CD4-positive, alpha-beta T cell treated with Interleukin-2 at 100 ng/mL for 4 hours (primary cell): ENCODE measurements at regions not wholly inside any gene's neighbourhood (a gene's known extent, or its start where the extent isn't known, plus 50 kb on each side); places are given as distances from the start of the nearest gene placed in this dataset.
"Not testable (repeated sequence)": the region's sequence is repeated elsewhere in the genome, so short reads cannot be mapped to it uniquely, and the experiment has no call there.

ENCODE experiments used
- DNase-seq: peaks from one replicate; pipeline ENCODE4 v3.0.0-alpha.2; 2020; ENCODE audit warnings: low spot score

- DNase-seq, result no peak
These were observed 76.7 kb downstream of the RIN2 start for GRCh38 chr20:19834783-19835182.

- no peak for DNase-seq
These were observed 77.6 kb downstream of the RIN2 start for GRCh38 chr20:19835533-19836222.

- no peak for DNase-seq
These were observed 80.4 kb downstream of the RIN2 start for GRCh38 chr20:19838468-19838867.

GRCh38 chr20:19839053-19839452 is 81.0 kb downstream of the RIN2 start:
- DNase-seq, result no peak

GRCh38 chr20:19840111-19840710 is 82.2 kb downstream of the RIN2 start:
- no peak for DNase-seq

GRCh38 chr20:19841740-19842139 is 83.7 kb downstream of the RIN2 start:
- no peak for DNase-seq

GRCh38 chr20:19844850-19845249 is 86.8 kb downstream of the RIN2 start:
- not testable (repeated sequence) for DNase-seq

- DNase-seq, result no peak
These were observed 89.3 kb downstream of the RIN2 start for GRCh38 chr20:19847383-19847782.

- DNase-seq, result no peak
These were observed 91.5 kb downstream of the RIN2 start for GRCh38 chr20:19849341-19850197.

- DNase-seq, result no peak
These were observed 92.1 kb downstream of the RIN2 start for GRCh38 chr20:19850198-19850533.

GRCh38 chr20:19851861-19852260 is 93.8 kb downstream of the RIN2 start:
- DNase-seq, result no peak

- no peak for DNase-seq
These were observed 97.4 kb downstream of the RIN2 start for GRCh38 chr20:19855416-19855815.

GRCh38 chr20:19858466-19859371 is 100.7 kb downstream of the RIN2 start:
- DNase-seq, result no peak

GRCh38 chr20:19859444-19859843 is 101.4 kb downstream of the RIN2 start:
- DNase-seq, result no peak

- no peak for DNase-seq
These were observed 102.7 kb downstream of the RIN2 start for GRCh38 chr20:19860737-19861136.

- DNase-seq, result no peak
These were observed 103.2 kb downstream of the RIN2 start for GRCh38 chr20:19861147-19861759.

GRCh38 chr20:19864130-19864529 is 106.1 kb downstream of the RIN2 start:
- DNase-seq, result no peak

GRCh38 chr20:19866070-19866469 is 108.0 kb downstream of the RIN2 start:
- DNase-seq, result no peak

GRCh38 chr20:19867074-19867473 is 109.0 kb downstream of the RIN2 start:
- no peak for DNase-seq

GRCh38 chr20:19867940-19868371 is 109.9 kb downstream of the RIN2 start:
- DNase-seq, result no peak

GRCh38 chr20:19868441-19868840 is 110.4 kb downstream of the RIN2 start:
- DNase-seq, result no peak

GRCh38 chr20:19872001-19872400 is 113.9 kb downstream of the RIN2 start:
- DNase-seq, result no peak
